HepG2 (cell line): ENCODE measurements at regions not wholly inside any gene's neighbourhood (a gene's known extent, or its start where the extent isn't known, plus 50 kb on each side); places are given as distances from the start of the nearest gene placed in this dataset.

ENCODE experiments used
- ATAC-seq: fragments of 200-7000 bp; cut with Tn5 transposase; 3 replicates; pipeline ENCODE4 v1.9.1; 2020; ENCODE audit warnings: mild to moderate bottlenecking, moderate library complexity
- BruUV-seq: library from RNA; stranded (reverse); fragments of 400-500 nt; replicated peaks from 2 replicates; lab custom pipeline; 2021; lab: Mats Ljungman, UMichigan
- CTCF ChIA-PET: fragments of 300-600 bp; formaldehyde crosslinking; extraction: SDS; loops from one replicate; lab custom pipeline; 2021; ENCODE audit warnings: low total read pairs, inconsistent platforms, low intra/inter-chr PET ratio; lab: Yijun Ruan, JAX
- POLR2A ChIA-PET: fragments of 350-600 bp; sonication (Branson Sonifier 250); formaldehyde crosslinking; loops from one replicate; lab custom pipeline; 2020; ENCODE audit warnings: antibody characterized with exemption, inconsistent platforms; lab: Yijun Ruan, JAX
- DNase-seq: peaks from one replicate; pipeline ENCODE4 v3.0.0-alpha.2; 2015; ENCODE audit warnings: low spot score
- FAIRE-seq: peaks from 3 replicates; lab custom pipeline; 2011; peaks lifted over from hg19 to GRCh38; lab: Jason Lieb, UNC
- H2AFZ ChIP-seq: one replicate; pipeline ENCODE4 v1.6.1; 2011; ENCODE audit warnings: low read length, inconsistent platforms
- H3K27ac ChIP-seq: fragments of 300-600 bp; 3 replicates; pipeline ENCODE4 v1.8.0; 2011; ENCODE audit warnings: mixed run types, mild to moderate bottlenecking, mixed read lengths, low read length, inconsistent platforms; ENCODE audit not compliant: insufficient read depth; ENCODE audit errors: extremely low read length
- H3K27me3 ChIP-seq, 2 experiments: fragments of 200-600 bp in 1 of 2; 2 replicates in 1 of 2; 3 replicates in 1 of 2; pipeline versions ENCODE4 v1.6.0 to v1.8.0; 2011; ENCODE audit warnings: low read length in 2 of 2, mild to moderate bottlenecking in 2 of 2, moderate library complexity in 2 of 2, inconsistent platforms in 1 of 2; ENCODE audit not compliant: insufficient read depth in 2 of 2, control insufficient read depth in 1 of 2
- H3K36me3 ChIP-seq, 2 experiments: fragments of 200-600 bp in 1 of 2; replicated peaks in 1 of 2; 2 replicates in 1 of 2; 3 replicates in 1 of 2; pipeline versions ENCODE4 v1.5.1 to v1.8.0; 2011; ENCODE audit warnings: low read length in 2 of 2, inconsistent platforms in 1 of 2; ENCODE audit not compliant: insufficient read depth in 2 of 2, control insufficient read depth in 1 of 2
- H3K4me1 ChIP-seq: 2 replicates; pipeline ENCODE4 v1.5.1; 2012; ENCODE audit warnings: low read length, inconsistent platforms; ENCODE audit not compliant: insufficient read depth
- H3K4me2 ChIP-seq: 2 replicates; pipeline ENCODE4 v1.6.0; 2011; ENCODE audit warnings: low read depth, low read length, inconsistent platforms
- H3K4me3 ChIP-seq, 3 experiments: fragments of 200-600 bp in 1 of 3; sonication (generic), shearing (Covaris generic) in 1 of 3; replicated peaks in 1 of 3; 2 replicates each; pipeline ENCODE4 v1.5.1; 2011 to 2016; ENCODE audit warnings: low read length in 3 of 3, inconsistent platforms in 2 of 3, low read depth in 2 of 3, mild to moderate bottlenecking in 2 of 3, control low read depth in 1 of 3, mixed read lengths in 1 of 3; ENCODE audit not compliant: insufficient read depth in 1 of 3
- H3K79me2 ChIP-seq: one replicate; pipeline ENCODE4 v1.6.1; 2011; ENCODE audit warnings: low read length, inconsistent platforms; ENCODE audit not compliant: insufficient read depth
- H3K9ac ChIP-seq: 2 replicates; pipeline ENCODE4 v1.6.0; 2011; ENCODE audit warnings: mild to moderate bottlenecking, low read depth, low read length, inconsistent platforms; ENCODE audit not compliant: insufficient read depth
- H3K9me3 ChIP-seq: 2 replicates; pipeline ENCODE4 v1.5.1; 2012; ENCODE audit warnings: mild to moderate bottlenecking, low read length
- H4K20me1 ChIP-seq: 2 replicates; pipeline ENCODE4 v1.6.0; 2011; ENCODE audit warnings: inconsistent platforms, mild to moderate bottlenecking, low read length, moderate library complexity; ENCODE audit not compliant: insufficient read depth
- DZIP1 ChIP-seq: sonication (generic); formaldehyde crosslinking; IDR thresholded peaks from 2 replicates; pipeline ENCODE4 v1.5.0; 2020; ENCODE audit warnings: mild to moderate bottlenecking, missing genetic modification reagents
- GPN1 ChIP-seq: sonication (generic); formaldehyde crosslinking; IDR thresholded peaks from 2 replicates; pipeline ENCODE4 v1.5.1; 2020; ENCODE audit warnings: missing genetic modification reagents, borderline replicate concordance
- MIER3 ChIP-seq: IDR thresholded peaks from 2 replicates; pipeline ENCODE4 v1.6.1; 2016; ENCODE audit warnings: missing compliant biosample characterization, borderline replicate concordance
- PHF8 ChIP-seq: sonication (generic); formaldehyde crosslinking; IDR thresholded peaks from 2 replicates; pipeline ENCODE4 v1.5.0; 2020; ENCODE audit warnings: missing genetic modification reagents
- PLSCR1 ChIP-seq: sonication (generic); formaldehyde crosslinking; IDR thresholded peaks from 2 replicates; pipeline ENCODE4 v1.5.0; 2020; ENCODE audit warnings: missing genetic modification reagents, mild to moderate bottlenecking, borderline replicate concordance
- RCOR2 ChIP-seq: IDR thresholded peaks from 2 replicates; pipeline ENCODE4 v1.6.1; 2016; ENCODE audit warnings: missing biosample characterization, missing genetic modification reagents
- RNF2 ChIP-seq: fragments of 450-650 bp; conservative IDR thresholded peaks from 2 replicates; pipeline ENCODE4 v1.6.1; 2016; ENCODE audit warnings: low read depth
- TCF12 ChIP-seq, 2 experiments: fragments of 450-650 bp in 1 of 2; sonication (generic) in 1 of 2; formaldehyde crosslinking in 1 of 2; IDR thresholded peaks; 2 replicates each; pipeline versions ENCODE4 v1.6.1 to v1.8.0; 2017 to 2022; ENCODE audit warnings: antibody characterized with exemption in 1 of 2, mild to moderate bottlenecking in 1 of 2, missing genetic modification reagents in 1 of 2, moderate library complexity in 1 of 2
- ZBTB37 ChIP-seq: sonication (generic); formaldehyde crosslinking; IDR thresholded peaks from 2 replicates; pipeline ENCODE4 v1.4.0; 2020; ENCODE audit warnings: mild to moderate bottlenecking, missing genetic modification reagents
- ZNF256 ChIP-seq: sonication (generic); formaldehyde crosslinking; conservative IDR thresholded peaks from 2 replicates; pipeline ENCODE4 v1.4.0; 2020; ENCODE audit warnings: missing genetic modification reagents
- ZNF350 ChIP-seq: sonication (generic); formaldehyde crosslinking; IDR thresholded peaks from 2 replicates; pipeline ENCODE4 v1.4.0; 2020; ENCODE audit warnings: mild to moderate bottlenecking, low read depth, missing genetic modification reagents, borderline replicate concordance
- ZNF460 ChIP-seq: sonication (generic); formaldehyde crosslinking; IDR thresholded peaks from 2 replicates; pipeline ENCODE4 v1.5.1; 2020; ENCODE audit warnings: missing genetic modification reagents, mild to moderate bottlenecking, borderline replicate concordance
- ZNF589 ChIP-seq: sonication (generic); formaldehyde crosslinking; conservative IDR thresholded peaks from 2 replicates; pipeline ENCODE4 v1.8.0; 2022; ENCODE audit warnings: mild to moderate bottlenecking, moderate library complexity, missing genetic modification reagents
- ZNF7 ChIP-seq: IDR thresholded peaks from 2 replicates; pipeline ENCODE4 v1.6.1; 2016; ENCODE audit warnings: missing biosample characterization, missing genetic modification reagents
- ZNF773 ChIP-seq: sonication (generic); formaldehyde crosslinking; IDR thresholded peaks from 2 replicates; pipeline ENCODE4 v1.4.0; 2020; ENCODE audit warnings: missing genetic modification reagents, borderline replicate concordance
- ZNF776 ChIP-seq: sonication (generic); formaldehyde crosslinking; IDR thresholded peaks from 2 replicates; pipeline ENCODE4 v1.4.0; 2020; ENCODE audit warnings: mild to moderate bottlenecking, missing genetic modification reagents
- WGBS: methylation state at CpG from one replicate; pipeline ENCODE4 v1.1.6; 2017; ENCODE audit warnings: low lambda C conversion rate; 5-methylcytosine and 5-hydroxymethylcytosine counted together
- in situ Hi-C: cut with HindIII; loops from 2 replicates; pipeline ENCODE4 v1.10.0; 2017; ENCODE audit warnings: low pct_unique_long_range_greater_than_20kb; ENCODE audit not compliant: extremely low pct_ligation_motif_present
- intact Hi-C: fragments of 100-400 bp; cut with micrococcal nuclease; formaldehyde crosslinking; loops from one replicate; pipeline ENCODE4 v1.10.0; 2022; ENCODE audit not compliant: unreplicated experiment
- TF ChIP-seq, protein P1 (sequence below): sonication (generic); formaldehyde crosslinking; conservative IDR thresholded peaks from 2 replicates; pipeline ENCODE4 v1.8.0; 2022; ENCODE audit warnings: low read depth, missing genetic modification reagents

- TF ChIP-seq ZNF460 (CRISPR knock-in tag): no peak
- no peak for TF ChIP-seq PLSCR1 (CRISPR knock-in tag)
- no peak for TF ChIP-seq ZNF7 (CRISPR knock-in tag)
- no peak for TF ChIP-seq ZNF589
Observed at GRCh38 chr2:59886759-59887158, 666.7 kb downstream of the BCL11A start (continued).

GRCh38 chr2:59885541-59885940, 667.9 kb downstream of the BCL11A start:
- Histone ChIP-seq H3K4me2 (no peak overlapping the region), H3K79me2 (no peaks in the 10 kb centered on the region), H3K9me3 (no peaks in the 10 kb centered on the region), H3K36me3 (no peaks in the 10 kb centered on the region), H3K4me1 (no peaks in the 10 kb centered on the region), H4K20me1 (no peaks in the 10 kb centered on the region), H3K27me3 (no peaks in the 10 kb centered on the region), H3K4me3 (no peak overlapping the region), H2AFZ (no peak overlapping the region), H3K27ac (no peak overlapping the region), H3K9ac (no peak overlapping the region)
- ChIA-PET POLR2A (no interaction called here), CTCF (no interaction called here)
- no peak for FAIRE-seq
- ATAC-seq: no peak
- no TSS peak for BruUV-seq
- in situ Hi-C loops: no loop called here
- intact Hi-C loops: no loop called here
- WGBS: 24% methylated on average over 6 of the region's 6 CpGs
- DNase-seq: no peak
- TF ChIP-seq ZNF773 (CRISPR knock-in tag) (no peak), ZBTB37 (CRISPR knock-in tag) (no peak), PHF8 (CRISPR knock-in tag) (no peak), TCF12 (IDR thresholded peaks at IDR 0.05) (no peak), TCF12 (CRISPR knock-in tag; IDR thresholded peaks at IDR 0.05) (no peak), RNF2 (no peak), MIER3 (CRISPR knock-in tag) (no peak), ZNF776 (CRISPR knock-in tag) (no peak), ZNF350 (CRISPR knock-in tag) (no peak), DZIP1 (CRISPR knock-in tag) (no peak), RCOR2 (no peak), GPN1 (no peak), ZNF256 (CRISPR knock-in tag) (no peak)
- TF ChIP-seq, protein P1, sequence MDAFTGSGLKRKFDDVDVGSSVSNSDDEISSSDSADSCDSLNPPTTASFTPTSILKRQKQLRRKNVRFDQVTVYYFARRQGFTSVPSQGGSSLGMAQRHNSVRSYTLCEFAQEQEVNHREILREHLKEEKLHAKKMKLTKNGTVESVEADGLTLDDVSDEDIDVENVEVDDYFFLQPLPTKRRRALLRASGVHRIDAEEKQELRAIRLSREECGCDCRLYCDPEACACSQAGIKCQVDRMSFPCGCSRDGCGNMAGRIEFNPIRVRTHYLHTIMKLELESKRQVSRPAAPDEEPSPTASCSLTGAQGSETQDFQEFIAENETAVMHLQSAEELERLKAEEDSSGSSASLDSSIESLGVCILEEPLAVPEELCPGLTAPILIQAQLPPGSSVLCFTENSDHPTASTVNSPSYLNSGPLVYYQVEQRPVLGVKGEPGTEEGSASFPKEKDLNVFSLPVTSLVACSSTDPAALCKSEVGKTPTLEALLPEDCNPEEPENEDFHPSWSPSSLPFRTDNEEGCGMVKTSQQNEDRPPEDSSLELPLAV: no peak
